ENCODE measurements at regions not wholly inside any gene's neighbourhood (a gene's known extent, or its start where the extent isn't known, plus 50 kb on each side); places are given as distances from the start of the nearest gene placed in this dataset.

DNA sequence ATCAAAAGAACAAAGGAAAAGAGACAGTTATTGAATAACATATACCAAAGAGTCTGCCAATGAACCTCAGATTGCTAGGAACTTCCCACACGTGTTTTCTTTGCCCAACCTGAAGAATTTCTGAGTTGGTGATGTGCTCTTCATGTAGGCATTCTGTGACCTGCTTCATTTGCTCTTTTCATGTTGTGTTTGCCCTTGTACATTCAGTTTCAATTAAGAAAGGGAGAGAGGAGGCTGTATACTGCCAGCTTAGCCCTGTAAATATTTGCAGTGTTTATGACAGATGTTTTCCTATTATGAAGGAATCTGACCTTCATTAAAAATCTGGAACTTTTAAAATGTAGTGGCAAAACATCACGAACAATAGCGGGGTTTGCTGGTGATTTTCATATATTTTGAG lies 168.5 kb downstream of the GAS1 start:
- in situ Hi-C loops (cut with HindIII; ENCODE audit: low pct_unique_long_range_greater_than_20kb, low sequenced_read_pairs): no loop called here
- TF ChIP-seq JUND (IDR thresholded peaks at IDR 0.05; ENCODE audit: low read depth): no peak

DNA sequence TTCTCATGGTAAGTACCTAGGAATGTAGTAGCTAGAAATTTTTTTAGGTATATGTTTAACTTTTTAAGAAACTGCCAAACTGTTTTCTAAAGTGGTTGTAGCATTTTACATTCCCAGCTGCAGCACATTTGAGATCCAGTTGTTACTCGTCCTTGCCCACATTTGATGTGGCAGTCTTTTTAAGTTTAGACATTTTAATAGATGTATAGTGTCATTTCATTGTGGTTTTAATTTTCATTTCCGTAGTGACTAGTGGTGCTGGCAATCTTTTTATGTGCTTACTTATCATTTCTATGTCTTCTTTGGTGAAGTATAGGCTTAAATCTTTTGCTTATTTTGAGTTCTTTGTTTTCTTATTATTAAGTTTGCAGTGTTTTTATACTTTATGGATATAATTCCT lies 171.6 kb downstream of the GAS1 start:
- in situ Hi-C loops (cut with HindIII; ENCODE audit: low pct_unique_long_range_greater_than_20kb, low sequenced_read_pairs): no loop called here

More for the DNA sequence above, 168.5 kb downstream of the GAS1 start:
- DNase-seq (ENCODE audit: low read depth in 1 of 2, low spot score in 1 of 2): no peak

DNA sequence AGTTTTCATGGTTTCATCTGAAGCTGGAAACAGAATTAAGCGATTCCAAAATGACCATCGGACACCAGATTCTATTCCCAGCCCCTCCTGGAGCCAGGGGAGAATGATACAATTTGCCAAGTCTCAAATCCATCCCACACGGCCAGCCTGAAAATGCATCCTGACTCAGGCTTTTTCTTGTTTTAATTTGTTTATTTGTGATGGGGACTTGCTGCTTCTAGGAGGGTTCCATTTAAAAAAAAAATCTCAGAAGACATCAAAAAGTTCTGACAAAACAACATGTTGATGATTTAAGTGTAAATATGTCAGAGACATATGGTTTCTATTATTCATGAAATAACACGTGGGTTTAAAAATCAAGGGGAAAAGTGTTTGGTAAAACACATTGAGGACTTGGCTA lies 173.2 kb downstream of the GAS1 start:
- no peak for TF ChIP-seq JUND (IDR thresholded peaks at IDR 0.05; ENCODE audit: low read depth)
- DNase-seq (ENCODE audit: low read depth in 1 of 2, low spot score in 1 of 2): no peak
- in situ Hi-C loops (cut with HindIII; ENCODE audit: low pct_unique_long_range_greater_than_20kb, low sequenced_read_pairs): no loop called here

More for the DNA sequence above, 171.6 kb downstream of the GAS1 start:
- no peak for TF ChIP-seq JUND (IDR thresholded peaks at IDR 0.05; ENCODE audit: low read depth)
- DNase-seq (ENCODE audit: low read depth in 1 of 2, low spot score in 1 of 2): no peak

DNA sequence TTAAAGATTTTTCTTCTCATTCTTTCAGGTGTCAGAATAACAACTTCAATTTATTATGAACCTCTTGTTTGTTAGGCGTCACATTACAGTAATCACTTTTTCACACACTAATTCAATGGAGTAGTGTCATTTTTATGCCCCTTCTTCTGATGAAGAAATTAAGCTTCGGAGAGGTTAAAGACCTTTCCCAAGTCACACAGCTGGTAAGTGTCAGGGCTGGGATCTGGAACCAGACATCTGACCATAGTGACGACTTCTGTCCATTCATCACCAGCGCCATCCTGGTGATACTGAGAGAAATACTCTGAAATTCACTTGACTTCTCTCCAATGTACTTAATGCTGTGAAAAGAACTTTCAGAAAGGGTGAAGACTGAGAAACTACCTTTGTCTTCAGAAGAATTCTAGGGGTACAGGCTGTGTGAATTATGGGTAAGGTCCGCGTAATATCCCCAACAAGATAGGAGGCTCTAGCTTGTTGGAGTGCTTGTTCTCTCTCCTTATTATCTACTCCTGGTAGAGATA lies 173.8 kb downstream of the GAS1 start:
- DNase-seq (ENCODE audit: low read depth in 1 of 2, low spot score in 1 of 2): no peak
- TF ChIP-seq JUND (IDR thresholded peaks at IDR 0.05; ENCODE audit: low read depth): no peak
- in situ Hi-C loops (cut with HindIII; ENCODE audit: low pct_unique_long_range_greater_than_20kb, low sequenced_read_pairs): no loop called here

DNA sequence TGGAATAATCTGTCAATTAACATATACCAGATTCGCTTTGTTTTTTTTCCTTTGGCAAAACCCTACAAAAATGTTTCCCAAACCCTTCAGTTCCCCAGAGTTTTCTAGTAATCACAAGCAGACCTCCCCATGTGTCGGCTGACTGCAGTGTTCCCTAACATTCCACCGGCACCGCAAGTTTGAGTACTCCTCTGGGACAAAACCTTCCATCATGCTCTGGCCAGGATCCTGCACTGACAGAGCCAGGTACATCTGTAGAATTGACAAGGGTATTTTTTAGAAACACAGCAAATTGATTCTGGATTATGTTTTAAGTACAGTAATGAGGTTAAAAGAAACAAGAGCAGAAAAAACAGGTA lies 174.7 kb downstream of the GAS1 start:
- in situ Hi-C loops (cut with HindIII; ENCODE audit: low pct_unique_long_range_greater_than_20kb, low sequenced_read_pairs): no loop called here

DNA sequence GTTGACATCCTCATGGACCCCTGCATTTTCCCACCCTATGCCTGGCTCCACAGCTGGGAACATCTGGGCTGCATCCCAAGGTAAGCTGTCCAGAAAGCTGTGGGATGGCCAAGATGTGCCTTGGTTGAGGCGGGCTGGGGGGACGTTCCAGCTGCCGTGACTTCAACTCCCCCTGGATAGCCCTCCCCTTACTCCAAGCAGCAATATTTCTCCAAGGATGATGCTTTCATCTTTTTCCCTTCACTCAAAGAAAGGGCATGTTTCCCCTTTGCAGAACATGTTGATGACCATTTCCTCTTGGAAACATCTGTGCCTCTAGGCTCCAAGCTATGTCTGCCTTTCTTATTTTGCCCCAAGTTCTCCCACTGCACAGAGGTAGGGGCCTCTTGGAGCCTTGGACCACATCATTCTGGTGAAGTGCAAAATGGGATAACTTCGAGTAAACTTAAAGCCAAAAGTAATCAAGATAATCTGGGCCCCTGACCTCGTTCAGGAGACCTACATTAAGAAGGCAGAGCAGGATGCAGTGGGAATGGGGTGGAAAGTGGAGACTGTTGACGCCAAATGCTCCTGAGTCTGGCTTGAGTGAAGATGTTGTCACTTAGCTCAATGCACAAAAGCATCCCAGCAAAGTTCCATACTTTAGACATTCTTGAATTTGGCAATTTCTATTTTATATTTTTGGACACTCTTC lies 175.2 kb downstream of the GAS1 start:
- no peak for DNase-seq (ENCODE audit: low read depth in 1 of 2, low spot score in 1 of 2)
- no peak for TF ChIP-seq JUND (IDR thresholded peaks at IDR 0.05; ENCODE audit: low read depth)
- in situ Hi-C loops (cut with HindIII; ENCODE audit: low pct_unique_long_range_greater_than_20kb, low sequenced_read_pairs): no loop called here

More for the DNA sequence above, 174.7 kb downstream of the GAS1 start:
- no peak for DNase-seq (ENCODE audit: low read depth in 1 of 2, low spot score in 1 of 2)
- no peak for TF ChIP-seq JUND (IDR thresholded peaks at IDR 0.05; ENCODE audit: low read depth)

DNA sequence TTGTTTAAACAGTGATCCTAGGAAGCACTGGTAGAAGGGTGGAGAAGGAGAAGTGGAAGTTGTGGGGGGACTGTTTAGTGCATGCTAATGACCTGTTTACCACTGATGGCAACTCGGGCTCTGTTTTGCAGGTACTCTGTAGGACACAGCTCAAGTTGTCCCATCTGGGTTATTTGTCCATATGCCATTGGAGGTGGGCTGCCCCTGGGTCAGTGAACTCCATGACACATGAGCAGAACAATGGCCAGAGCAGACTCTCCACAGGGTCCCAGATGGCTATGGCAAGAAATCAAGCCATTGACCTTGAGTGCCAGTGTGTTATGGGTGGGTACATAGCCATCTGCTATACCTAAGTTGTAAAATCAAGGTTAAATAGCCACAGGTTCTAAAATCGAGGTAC lies 175.9 kb downstream of the GAS1 start:
- DNase-seq (ENCODE audit: low read depth in 1 of 2, low spot score in 1 of 2): no peak
- in situ Hi-C loops (cut with HindIII; ENCODE audit: low pct_unique_long_range_greater_than_20kb, low sequenced_read_pairs): no loop called here
- no peak for TF ChIP-seq JUND (IDR thresholded peaks at IDR 0.05; ENCODE audit: low read depth)

DNA sequence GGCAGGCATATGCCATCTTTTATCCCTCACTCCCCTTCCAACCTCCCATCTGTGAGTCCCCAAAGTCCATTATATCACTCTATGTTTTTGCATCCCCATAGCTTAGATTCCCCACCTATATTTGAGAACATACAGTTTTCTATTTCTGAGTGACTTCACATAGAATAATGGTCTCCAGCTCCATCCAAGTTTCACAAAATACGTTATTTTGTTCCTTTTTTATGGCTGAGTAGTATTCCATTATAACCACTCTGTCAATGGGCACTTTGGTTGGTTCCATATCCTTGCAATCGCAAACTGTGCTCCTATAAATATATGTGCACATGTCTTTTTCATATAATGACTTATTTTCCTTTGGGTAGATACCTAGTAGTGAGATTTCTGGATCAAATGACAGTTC lies 178.6 kb downstream of the GAS1 start:
- in situ Hi-C loops (cut with HindIII; ENCODE audit: low pct_unique_long_range_greater_than_20kb, low sequenced_read_pairs): no loop called here
- no peak for DNase-seq (ENCODE audit: low read depth in 1 of 2, low spot score in 1 of 2)
- no peak for TF ChIP-seq JUND (IDR thresholded peaks at IDR 0.05; ENCODE audit: low read depth)

DNA sequence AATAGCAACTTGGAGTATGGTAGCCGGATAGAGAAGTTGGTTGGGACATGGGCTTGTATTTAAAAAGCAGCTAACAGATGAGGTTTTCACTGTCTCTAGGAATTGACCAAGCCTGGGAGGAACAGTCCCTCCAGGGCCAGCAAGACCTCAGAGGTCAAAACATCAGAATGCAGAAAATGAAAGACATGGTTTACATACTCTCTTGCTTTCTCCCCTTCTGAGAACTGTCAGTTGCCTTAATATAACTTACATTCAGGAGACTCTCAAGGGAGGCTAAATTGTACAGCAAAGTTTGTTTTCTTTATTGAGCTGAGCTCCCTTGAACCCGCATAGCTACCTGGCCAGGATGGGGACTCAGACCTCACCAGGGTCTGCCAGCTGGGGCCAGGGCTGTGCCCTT lies 179.3 kb downstream of the GAS1 start:
- in situ Hi-C loops (cut with HindIII; ENCODE audit: low pct_unique_long_range_greater_than_20kb, low sequenced_read_pairs): no loop called here
- no peak for DNase-seq (ENCODE audit: low read depth in 1 of 2, low spot score in 1 of 2)

DNA sequence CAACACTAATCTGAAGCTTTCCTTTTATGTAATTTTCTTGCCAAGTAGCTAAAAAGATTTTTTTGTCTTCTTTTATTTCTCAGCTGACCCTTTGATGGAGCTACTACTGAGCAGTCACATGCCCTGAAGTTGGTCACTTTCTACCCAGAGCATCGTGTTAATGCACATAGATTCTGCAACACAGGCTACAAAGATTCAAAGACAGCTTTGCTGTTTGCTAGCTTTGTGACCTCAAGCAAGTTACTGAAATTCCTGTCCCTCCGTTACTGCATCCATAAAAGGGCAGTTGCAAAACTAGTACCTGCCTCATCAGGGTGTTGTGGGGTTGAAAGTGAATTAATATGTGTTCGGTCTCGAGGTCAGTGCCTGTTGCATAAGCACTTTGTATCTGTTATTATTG lies 179.9 kb downstream of the GAS1 start:
- peak; percentile 7 to 20 for DNase-seq (ENCODE audit: low read depth in 1 of 2, low spot score in 1 of 2)
- no peak for TF ChIP-seq JUND (IDR thresholded peaks at IDR 0.05; ENCODE audit: low read depth)
- in situ Hi-C loops (cut with HindIII; ENCODE audit: low pct_unique_long_range_greater_than_20kb, low sequenced_read_pairs): no loop called here

More for the DNA sequence above, 179.3 kb downstream of the GAS1 start:
- no peak for TF ChIP-seq JUND (IDR thresholded peaks at IDR 0.05; ENCODE audit: low read depth)

DNA sequence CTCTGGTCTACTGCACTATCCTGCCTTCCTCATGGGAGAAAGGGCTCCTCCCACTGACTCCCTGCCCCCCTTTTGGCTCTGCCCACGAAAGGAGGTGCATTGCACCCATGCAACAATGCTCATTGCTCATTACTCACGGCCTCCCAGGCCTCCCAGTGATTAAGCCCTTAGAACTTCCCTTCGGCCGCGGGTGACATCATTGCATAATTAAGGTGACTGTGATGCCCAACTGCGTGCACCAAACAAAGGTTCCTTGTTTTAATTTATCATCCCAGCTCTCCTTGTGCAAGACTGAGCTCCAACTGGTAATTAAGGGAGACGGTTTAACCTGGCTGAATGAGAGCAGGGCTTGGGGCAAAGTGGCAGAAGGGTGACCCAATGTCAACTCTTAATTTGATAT lies 180.4 kb downstream of the GAS1 start:
- no peak for DNase-seq (ENCODE audit: low read depth in 1 of 2, low spot score in 1 of 2)
- TF ChIP-seq JUND (IDR thresholded peaks at IDR 0.05; ENCODE audit: low read depth): no peak
- in situ Hi-C loops (cut with HindIII; ENCODE audit: low pct_unique_long_range_greater_than_20kb, low sequenced_read_pairs): no loop called here

DNA sequence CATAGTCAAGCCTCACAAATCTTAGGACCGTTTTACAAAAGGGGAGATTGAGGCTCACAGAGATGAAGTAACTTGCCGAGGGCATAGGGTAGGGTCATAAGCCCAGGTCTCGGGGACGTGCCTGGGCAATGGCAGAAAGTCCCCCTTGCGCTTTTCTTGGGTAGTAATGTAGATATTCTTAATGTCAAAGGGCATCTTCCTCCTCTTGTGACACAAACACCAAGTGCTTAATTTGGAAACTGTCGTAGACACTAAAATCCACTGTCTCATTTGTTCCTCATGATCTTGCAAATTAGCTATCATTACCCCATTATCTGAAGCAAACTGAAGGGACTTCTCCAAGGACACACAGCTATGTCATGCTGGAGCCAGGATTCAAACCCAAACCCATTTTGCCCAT lies 180.8 kb downstream of the GAS1 start:
- TF ChIP-seq JUND (IDR thresholded peaks at IDR 0.05; ENCODE audit: low read depth): no peak
- in situ Hi-C loops (cut with HindIII; ENCODE audit: low pct_unique_long_range_greater_than_20kb, low sequenced_read_pairs): no loop called here
- no peak for DNase-seq (ENCODE audit: low read depth in 1 of 2, low spot score in 1 of 2)

DNA sequence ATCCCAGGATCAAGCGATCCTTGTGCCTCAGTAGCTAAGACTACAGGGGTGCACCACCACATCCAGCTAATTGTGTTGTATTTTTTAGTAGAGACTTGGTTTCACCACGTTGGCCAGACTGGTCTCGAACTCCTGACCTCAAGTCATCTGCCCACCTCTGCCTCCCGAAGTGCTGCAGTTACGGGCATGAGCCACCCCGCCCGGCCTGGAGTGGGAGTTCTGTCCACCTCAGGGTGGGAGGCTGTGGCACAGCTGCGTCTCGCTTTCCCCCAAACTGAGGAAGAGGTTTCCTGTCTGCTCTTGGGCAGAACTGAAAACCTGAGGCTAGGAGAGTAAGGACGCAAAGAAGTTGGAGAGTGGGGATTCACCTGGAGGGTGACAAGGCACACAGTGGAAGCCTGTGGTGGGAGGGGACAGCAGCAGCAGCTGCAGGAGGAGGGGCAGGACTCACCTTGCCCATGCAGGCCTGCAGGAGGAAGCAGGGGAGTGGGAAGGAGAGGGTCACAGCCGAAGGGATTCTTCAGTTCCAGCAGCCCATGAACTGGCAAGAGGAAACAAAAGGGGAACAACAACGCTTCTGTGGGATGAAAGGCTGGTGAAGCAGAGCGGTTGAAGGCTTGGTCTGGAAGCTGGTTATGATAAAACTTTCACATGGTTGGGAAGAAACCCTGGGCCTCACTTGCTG lies 181.4 kb downstream of the GAS1 start:
- no peak for TF ChIP-seq JUND (IDR thresholded peaks at IDR 0.05; ENCODE audit: low read depth)
- no peak for DNase-seq (ENCODE audit: low read depth in 1 of 2, low spot score in 1 of 2)
- in situ Hi-C loops (cut with HindIII; ENCODE audit: low pct_unique_long_range_greater_than_20kb, low sequenced_read_pairs): no loop called here

All from T47D (cell line).